ENCODE measurements at regions not wholly inside any gene's neighbourhood (a gene's known extent, or its start where the extent isn't known, plus 50 kb on each side); places are given as distances from the start of the nearest gene placed in this dataset.
"Not testable (repeated sequence)": the region's sequence is repeated elsewhere in the genome, so short reads cannot be mapped to it uniquely, and the experiment has no call there.

DNA sequence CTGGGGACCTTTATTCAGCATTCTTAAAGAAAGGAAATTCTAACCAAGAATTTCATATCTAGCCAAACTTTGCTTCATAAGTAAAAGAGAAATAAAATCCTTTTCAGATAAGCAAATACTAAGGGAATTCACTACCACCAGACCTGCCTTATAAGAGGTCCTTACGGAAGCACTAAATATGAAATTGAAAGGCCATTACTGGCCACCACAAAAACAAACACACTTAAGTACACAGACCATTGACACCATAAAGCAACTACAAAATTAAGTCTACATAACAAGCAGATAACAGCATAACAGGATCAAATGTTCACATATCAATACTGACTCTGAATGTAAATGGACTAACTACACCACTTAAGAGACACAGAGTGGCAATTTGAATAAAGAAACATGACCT, 361.4 kb upstream of the POU5F2 start:
- no peak for DNase-seq (ENCODE audit: extremely low read depth, low read depth)
- TF ChIP-seq, protein P1, sequence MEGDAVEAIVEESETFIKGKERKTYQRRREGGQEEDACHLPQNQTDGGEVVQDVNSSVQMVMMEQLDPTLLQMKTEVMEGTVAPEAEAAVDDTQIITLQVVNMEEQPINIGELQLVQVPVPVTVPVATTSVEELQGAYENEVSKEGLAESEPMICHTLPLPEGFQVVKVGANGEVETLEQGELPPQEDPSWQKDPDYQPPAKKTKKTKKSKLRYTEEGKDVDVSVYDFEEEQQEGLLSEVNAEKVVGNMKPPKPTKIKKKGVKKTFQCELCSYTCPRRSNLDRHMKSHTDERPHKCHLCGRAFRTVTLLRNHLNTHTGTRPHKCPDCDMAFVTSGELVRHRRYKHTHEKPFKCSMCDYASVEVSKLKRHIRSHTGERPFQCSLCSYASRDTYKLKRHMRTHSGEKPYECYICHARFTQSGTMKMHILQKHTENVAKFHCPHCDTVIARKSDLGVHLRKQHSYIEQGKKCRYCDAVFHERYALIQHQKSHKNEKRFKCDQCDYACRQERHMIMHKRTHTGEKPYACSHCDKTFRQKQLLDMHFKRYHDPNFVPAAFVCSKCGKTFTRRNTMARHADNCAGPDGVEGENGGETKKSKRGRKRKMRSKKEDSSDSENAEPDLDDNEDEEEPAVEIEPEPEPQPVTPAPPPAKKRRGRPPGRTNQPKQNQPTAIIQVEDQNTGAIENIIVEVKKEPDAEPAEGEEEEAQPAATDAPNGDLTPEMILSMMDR (IDR thresholded peaks at IDR 0.05; ENCODE audit: low read depth, low read length), result no peak

DNA sequence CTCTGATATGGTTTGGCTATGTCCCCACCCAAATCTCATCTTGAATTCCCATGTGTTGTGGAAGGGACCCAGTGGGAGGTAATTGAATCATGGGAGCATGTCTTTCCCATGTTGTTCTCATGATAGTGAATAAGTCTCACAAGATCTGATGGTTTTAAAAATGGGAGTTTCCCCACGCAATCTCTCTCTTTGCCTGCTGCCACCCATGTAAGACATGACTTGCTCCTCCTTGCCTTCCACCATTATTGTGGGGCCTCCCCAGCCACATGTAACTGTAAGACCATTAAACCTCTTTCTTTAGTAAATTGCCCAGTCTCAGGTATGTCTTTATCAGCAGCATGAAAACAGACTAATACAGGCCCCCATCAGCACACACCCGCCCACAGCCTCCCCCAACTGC, 356.0 kb upstream of the POU5F2 start:
- DNase-seq (ENCODE audit: extremely low read depth, low read depth), result not testable (repeated sequence)

DNA sequence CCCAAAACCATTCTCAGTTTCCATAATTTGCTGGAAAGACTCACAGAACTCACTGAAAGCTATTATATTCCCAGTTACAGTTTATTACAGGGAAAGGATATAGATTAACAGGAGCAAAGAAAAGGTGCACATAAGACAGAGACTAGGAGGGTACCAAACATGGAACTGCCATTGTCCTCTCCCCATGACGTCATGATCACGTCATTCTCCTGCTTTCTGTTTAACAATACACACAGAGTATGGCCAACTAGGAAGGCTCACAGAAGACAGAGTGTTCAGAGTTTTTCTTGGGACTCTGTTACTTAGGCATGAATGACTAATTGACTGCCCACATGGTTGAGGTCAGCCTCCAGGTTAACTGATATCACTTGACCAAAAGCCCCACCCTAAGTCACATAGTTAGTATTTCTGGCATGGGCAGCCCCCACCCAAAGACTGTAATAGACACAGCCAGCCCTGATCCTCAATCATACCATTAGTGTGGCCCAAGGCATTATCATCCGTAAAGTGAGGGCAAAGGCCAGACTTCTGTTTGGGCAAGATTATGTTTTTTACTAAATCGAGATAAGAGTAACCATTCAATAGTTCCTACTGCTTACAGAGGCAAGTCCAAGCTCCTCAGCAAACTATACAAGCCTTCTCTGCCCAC, 353.5 kb upstream of the POU5F2 start:
- no peak for DNase-seq (ENCODE audit: extremely low read depth, low read depth)
- TF ChIP-seq, protein P1 (IDR thresholded peaks at IDR 0.05; ENCODE audit: low read depth, low read length), result no peak

DNA sequence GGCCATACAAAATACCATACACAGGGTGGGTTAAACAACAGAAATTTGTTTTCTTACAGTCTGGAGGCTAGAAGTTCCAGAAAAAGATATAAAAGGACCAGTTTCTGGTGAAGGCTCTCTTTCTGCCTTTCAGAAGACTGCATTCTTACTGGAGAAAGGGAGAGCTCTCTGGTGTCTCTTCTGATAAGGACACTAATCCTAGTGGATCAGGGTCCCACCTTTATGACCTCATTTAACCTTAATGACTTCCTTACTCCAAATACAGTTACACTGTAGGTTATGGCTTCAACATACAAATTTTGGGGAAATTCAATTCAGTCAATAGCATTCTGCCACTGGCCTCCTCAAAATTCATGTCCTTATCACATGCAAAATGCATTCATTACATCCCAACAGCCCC, 351.9 kb upstream of the POU5F2 start:
- DNase-seq (ENCODE audit: extremely low read depth, low read depth), result no peak
- TF ChIP-seq, protein P1 (IDR thresholded peaks at IDR 0.05; ENCODE audit: low read depth, low read length), result no peak

DNA sequence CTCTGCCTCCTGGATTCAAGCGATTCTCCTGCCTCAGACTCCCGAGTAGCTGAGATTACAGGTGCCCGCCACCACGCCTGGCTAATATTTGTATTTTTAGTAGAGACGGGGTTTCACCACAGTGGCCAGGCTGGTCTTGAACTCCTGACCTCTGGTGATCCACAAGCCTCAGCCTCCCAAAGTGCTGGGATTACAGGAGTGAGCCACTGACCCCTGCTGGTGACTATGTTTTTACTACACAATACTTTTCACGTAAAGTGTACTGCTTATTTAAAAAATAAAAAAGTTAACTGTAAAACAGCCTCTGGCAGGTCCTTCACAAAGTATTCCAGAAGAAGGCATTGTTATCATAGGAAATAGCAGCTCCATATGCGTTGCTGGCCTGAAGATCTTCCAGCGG, 345.2 kb upstream of the POU5F2 start:
- not testable (repeated sequence) for DNase-seq (ENCODE audit: extremely low read depth, low read depth)

DNA sequence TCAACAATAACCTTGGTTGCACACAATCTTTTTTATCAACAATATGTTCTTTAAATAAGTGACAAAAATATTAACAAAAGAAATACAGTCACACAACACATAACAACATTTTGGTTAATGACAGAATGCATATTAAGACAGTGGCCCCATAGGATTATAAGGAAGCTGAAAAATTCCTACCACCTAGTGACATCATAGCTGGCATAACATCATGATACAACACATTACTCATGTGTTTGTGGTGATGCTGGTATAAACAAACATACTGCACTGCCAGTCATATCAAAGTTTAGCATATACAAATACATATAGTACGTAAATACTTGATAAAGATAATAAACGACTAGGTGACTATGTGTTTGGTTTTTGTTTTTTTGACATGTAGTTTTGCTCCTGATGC, 344.8 kb upstream of the POU5F2 start:
- TF ChIP-seq, protein P1 (IDR thresholded peaks at IDR 0.05; ENCODE audit: low read depth, low read length), result no peak
- DNase-seq (ENCODE audit: extremely low read depth, low read depth), result no peak

DNA sequence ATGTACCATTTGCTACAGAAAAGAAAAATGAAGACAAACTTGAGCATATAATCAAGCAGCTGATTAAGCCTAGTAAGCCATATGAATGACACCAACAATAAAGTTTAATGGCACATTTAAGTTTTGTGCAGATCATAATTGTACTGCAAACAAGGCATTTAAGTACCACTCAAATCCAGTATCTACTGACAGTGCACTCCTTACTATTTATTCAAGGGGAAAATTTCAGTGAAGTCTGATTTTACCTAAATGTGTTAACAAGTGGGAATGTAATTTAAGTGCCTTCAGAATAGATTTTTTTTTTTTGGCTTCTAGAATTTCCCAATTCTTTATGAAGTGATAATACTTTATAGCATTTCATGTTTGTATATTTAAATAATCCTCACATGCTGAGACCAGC, 341.0 kb upstream of the POU5F2 start:
- no peak for DNase-seq (ENCODE audit: extremely low read depth, low read depth)
- TF ChIP-seq, protein P1 (IDR thresholded peaks at IDR 0.05; ENCODE audit: low read depth, low read length), result no peak

DNA sequence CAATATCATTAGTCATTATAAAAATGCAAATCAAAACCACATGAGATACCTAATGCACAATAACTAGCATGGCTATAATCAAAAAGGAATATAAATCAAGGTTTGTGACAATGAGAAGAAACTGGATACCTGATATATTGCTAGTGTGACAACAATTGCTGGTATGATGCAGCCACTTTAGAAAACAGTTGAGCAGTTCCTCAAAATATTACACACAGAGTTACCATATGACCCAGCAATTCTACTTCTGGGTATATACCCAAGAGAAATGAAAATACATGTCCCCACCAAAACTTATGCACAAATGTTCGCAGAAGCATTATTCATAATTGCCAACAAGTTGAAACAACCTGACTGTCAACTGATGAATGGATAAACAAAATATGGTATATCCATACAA, 339.7 kb upstream of the POU5F2 start:
- TF ChIP-seq, protein P1 (IDR thresholded peaks at IDR 0.05; ENCODE audit: low read depth, low read length), result no peak
- no peak for DNase-seq (ENCODE audit: extremely low read depth, low read depth)

Data from AG09319 (cell line).